Middle frontal gyrus (tissue), 1 donor: ENCODE measurements at regions not wholly inside any gene's neighbourhood (a gene's known extent, or its start where the extent isn't known, plus 50 kb on each side); places are given as distances from the start of the nearest gene placed in this dataset.
"Not testable (repeated sequence)": the region's sequence is repeated elsewhere in the genome, so short reads cannot be mapped to it uniquely, and the experiment has no call there.

Experiments used
- DNase-seq: peaks from one replicate; pipeline ENCODE4 v3.0.0-alpha.2; 2015; ENCODE audit warnings: low spot score; ENCODE audit errors: extremely low spot score

- DNase-seq: no peak
Measured at GRCh38 chr12:47312147-47312546, 232.4 kb upstream of the AMIGO2 start.

GRCh38 chr12:47311568-47311967, 231.8 kb upstream of the AMIGO2 start:
- no peak for DNase-seq

GRCh38 chr12:47311010-47311409, 231.3 kb upstream of the AMIGO2 start:
- no peak for DNase-seq

- DNase-seq: no peak
Measured at GRCh38 chr12:47308672-47309071, 228.9 kb upstream of the AMIGO2 start.

- DNase-seq: no peak
Measured at GRCh38 chr12:47307680-47308399, 228.1 kb upstream of the AMIGO2 start.

- DNase-seq: not testable (repeated sequence)
Measured at GRCh38 chr12:47306773-47307679, 227.3 kb upstream of the AMIGO2 start.

GRCh38 chr12:47306130-47306529, 226.4 kb upstream of the AMIGO2 start:
- no peak for DNase-seq

- no peak for DNase-seq
Measured at GRCh38 chr12:47305464-47305863, 225.7 kb upstream of the AMIGO2 start.

GRCh38 chr12:47303995-47304560, 224.3 kb upstream of the AMIGO2 start:
- DNase-seq: no peak

- no peak for DNase-seq
Measured at GRCh38 chr12:47303207-47303606, 223.4 kb upstream of the AMIGO2 start.

GRCh38 chr12:47302111-47302671, 222.4 kb upstream of the AMIGO2 start:
- DNase-seq: no peak

GRCh38 chr12:47299586-47299985, 219.8 kb upstream of the AMIGO2 start:
- no peak for DNase-seq

GRCh38 chr12:47297993-47298392, 218.2 kb upstream of the AMIGO2 start:
- DNase-seq: no peak

GRCh38 chr12:47296828-47297227, 217.1 kb upstream of the AMIGO2 start:
- DNase-seq: no peak

- no peak for DNase-seq
Measured at GRCh38 chr12:47293406-47293805, 213.6 kb upstream of the AMIGO2 start.

- DNase-seq: no peak
Measured at GRCh38 chr12:47286676-47287075, 206.9 kb upstream of the AMIGO2 start.
